CD14-positive monocyte (primary cell): ENCODE measurements at regions not wholly inside any gene's neighbourhood (a gene's known extent, or its start where the extent isn't known, plus 50 kb on each side); places are given as distances from the start of the nearest gene placed in this dataset.

Experiments
- DNase-seq, 3 donors: peaks; one replicate each; pipeline ENCODE4 v3.0.0-alpha.2; 2011 to 2022
- H2AFZ ChIP-seq: 2 replicates; pipeline ENCODE4 v1.6.0; 2012; ENCODE audit warnings: mild to moderate bottlenecking, low read depth, low read length, inconsistent platforms; ENCODE audit not compliant: insufficient read depth, poor library complexity, severe bottlenecking
- H3K27ac ChIP-seq, 2 donors: 1 replicate in 1 of 2; 2 replicates in 1 of 2; pipeline ENCODE4 v1.5.1; 2012 to 2013; ENCODE audit warnings: low read length in 2 of 2, control low read depth in 1 of 2, inconsistent platforms in 1 of 2, low read depth in 1 of 2, mild to moderate bottlenecking in 1 of 2
- H3K27me3 ChIP-seq, 2 donors: one replicate each; pipeline versions ENCODE4 v1.6.0 to v1.6.1; 2011 to 2013; ENCODE audit warnings: low read length in 2 of 2; ENCODE audit not compliant: control insufficient read depth in 2 of 2, insufficient read depth in 2 of 2
- H3K36me3 ChIP-seq, 2 donors: replicated peaks in 1 of 2; 1 replicate in 1 of 2; 2 replicates in 1 of 2; pipeline versions ENCODE4 v1.5.1 to v1.6.1; 2012 to 2013; ENCODE audit warnings: low read length in 2 of 2, control low read depth in 1 of 2, inconsistent platforms in 1 of 2, mild to moderate bottlenecking in 1 of 2; ENCODE audit not compliant: insufficient read depth in 2 of 2, control insufficient read depth in 1 of 2
- H3K4me1 ChIP-seq, 2 donors: 1 replicate in 1 of 2; 2 replicates in 1 of 2; pipeline versions ENCODE4 v1.5.1 to v1.6.1; 2012 to 2013; ENCODE audit warnings: low read length in 2 of 2, control low read depth in 1 of 2, inconsistent platforms in 1 of 2, mild to moderate bottlenecking in 1 of 2, moderate library complexity in 1 of 2; ENCODE audit not compliant: insufficient read depth in 2 of 2, control insufficient read depth in 1 of 2
- H3K4me2 ChIP-seq: replicated peaks from 2 replicates; pipeline ENCODE3; 2012; ENCODE audit warnings: low read length, moderate library complexity, mild to moderate bottlenecking; ENCODE audit not compliant: poor library complexity, severe bottlenecking; ENCODE audit errors: extremely low read depth
- H3K4me3 ChIP-seq, 3 experiments: fragments of 200-600 bp in 1 of 3; sonication (generic) in 1 of 3; replicated peaks in 1 of 3; 1 replicate in 2 of 3; 2 replicates in 1 of 3; pipeline ENCODE4 v1.5.1; 2011 to 2013; ENCODE audit warnings: low read length in 3 of 3, mild to moderate bottlenecking in 3 of 3, control low read depth in 2 of 3, low read depth in 2 of 3, inconsistent platforms in 1 of 3, moderate library complexity in 1 of 3
- H3K79me2 ChIP-seq: 2 replicates; pipeline ENCODE4 v1.6.0; 2012; ENCODE audit warnings: mild to moderate bottlenecking, control low read depth, inconsistent platforms, low read length, moderate library complexity; ENCODE audit not compliant: insufficient read depth
- H3K9ac ChIP-seq: 2 replicates; pipeline ENCODE4 v1.6.0; 2017; ENCODE audit warnings: low read length, mild to moderate bottlenecking; ENCODE audit not compliant: insufficient read depth, poor library complexity, severe bottlenecking
- H3K9me3 ChIP-seq, 2 donors: replicated peaks in 1 of 2; 1 replicate in 1 of 2; 2 replicates in 1 of 2; pipeline versions ENCODE4 v1.5.1 to v1.6.1; 2012 to 2013; ENCODE audit warnings: low read length in 2 of 2, control low read depth in 1 of 2; ENCODE audit not compliant: control insufficient read depth in 1 of 2, insufficient read depth in 1 of 2
- H4K20me1 ChIP-seq: 2 replicates; pipeline ENCODE4 v1.6.0; 2012; ENCODE audit warnings: mild to moderate bottlenecking, low read length, control low read depth, moderate library complexity; ENCODE audit not compliant: insufficient read depth
- H3K27ac Mint-ChIP-seq, 7 donors: one replicate each; pipeline ENCODE4 v1.8.0; 2020; ENCODE audit warnings: mild to moderate bottlenecking in 7 of 7, mixed read lengths in 7 of 7, moderate library complexity in 6 of 7, inconsistent platforms in 2 of 7
- H3K27me3 Mint-ChIP-seq, 3 donors: one replicate each; pipeline ENCODE4 v1.8.0; 2021 to 2022; ENCODE audit warnings: low read depth in 3 of 3, mild to moderate bottlenecking in 3 of 3, mixed read lengths in 3 of 3, moderate library complexity in 3 of 3, inconsistent platforms in 1 of 3
- H3K36me3 Mint-ChIP-seq, 2 donors: one replicate each; pipeline ENCODE4 v1.8.0; 2020; ENCODE audit warnings: mixed read lengths in 2 of 2, inconsistent platforms in 1 of 2, mild to moderate bottlenecking in 1 of 2
- H3K4me1 Mint-ChIP-seq: one replicate; pipeline ENCODE4 v1.8.0; 2020; ENCODE audit warnings: mild to moderate bottlenecking, mixed read lengths
- H3K4me3 Mint-ChIP-seq, 2 donors: one replicate each; pipeline ENCODE4 v1.8.0; 2020; ENCODE audit warnings: mild to moderate bottlenecking in 2 of 2, mixed read lengths in 2 of 2, moderate library complexity in 1 of 2
- H3K9me3 Mint-ChIP-seq, 7 donors: one replicate each; pipeline ENCODE4 v1.8.0; 2020 to 2022; ENCODE audit warnings: mixed read lengths in 7 of 7, mild to moderate bottlenecking in 6 of 7, moderate library complexity in 6 of 7, inconsistent platforms in 2 of 7
- CTCF ChIP-seq: fragments of 200-600 bp; IDR thresholded peaks from one replicate; pipeline ENCODE4 v1.8.0; 2022; ENCODE audit warnings: antibody characterized with exemption, mild to moderate bottlenecking
- WGBS: methylation state at CpG from one replicate; pipeline ENCODE4 v1.1.5; 2013; ENCODE audit warnings: missing lambda C conversion rate; ENCODE audit not compliant: insufficient coverage; 5-methylcytosine and 5-hydroxymethylcytosine counted together
- intact Hi-C, 2 donors: fragments of 100-400 bp; cut with micrococcal nuclease; formaldehyde crosslinking; loops; one replicate each; pipeline versions ENCODE4 v1.15.0 to v1.15.1; 2023

- H3K4me3 Mint-ChIP-seq, result no peak overlapping the region
- no peak for TF ChIP-seq CTCF
These were observed 171.6 kb upstream of the PIEZO2 start for GRCh38 chr18:11320986-11321385.

GRCh38 chr18:11316546-11316945 lies 167.2 kb upstream of the PIEZO2 start:
- H3K4me3 Mint-ChIP-seq, result no peak overlapping the region
- Histone ChIP-seq H2AFZ (no peak overlapping the region), H3K79me2 (no peaks in the 10 kb centered on the region), H3K9me3 (no peaks in the 10 kb centered on the region), H3K9ac (no peak overlapping the region), H3K36me3 (no peaks in the 10 kb centered on the region), H3K4me1 (no peaks in the 10 kb centered on the region), H3K27me3 (no peaks in the 10 kb centered on the region), H3K4me3 (no peak overlapping the region), H3K4me2 (no peak overlapping the region), H3K27ac (no peak overlapping the region), H4K20me1 (no peaks in the 10 kb centered on the region)
- intact Hi-C loops, result no loop called here
- DNase-seq, result no peak
- peaks cover 0 to 2% (median 0%) of the 10 kb centered on the region in 7 donors for H3K9me3 Mint-ChIP-seq
- no peaks in the 10 kb centered on the region for H3K36me3 Mint-ChIP-seq
- no peak for TF ChIP-seq CTCF
- peaks cover 0 to 5% (median 4%) of the 10 kb centered on the region in 3 donors for H3K27me3 Mint-ChIP-seq
- no peak overlapping the region for H3K27ac Mint-ChIP-seq
- H3K4me1 Mint-ChIP-seq, result peaks cover 4% of the 10 kb centered on the region

More at GRCh38 chr18:11320986-11321385, 171.6 kb upstream of the PIEZO2 start:
- Mint-ChIP-seq H3K27me3 (peaks cover 0 to 5% (median 4%) of the 10 kb centered on the region in 3 donors), H3K9me3 (peaks cover 0 to 4% (median 0%) of the 10 kb centered on the region in 7 donors), H3K36me3 (no peaks in the 10 kb centered on the region), H3K4me1 (peaks cover 12% of the 10 kb centered on the region), H3K27ac (no peak overlapping the region)
- no peaks in the 10 kb centered on the region for H3K36me3 ChIP-seq
- no peak overlapping the region for H3K4me2 ChIP-seq
- intact Hi-C loops, result no loop called here
- no peaks in the 10 kb centered on the region for H4K20me1 ChIP-seq
- no peak overlapping the region for H3K27ac ChIP-seq
- no peaks in the 10 kb centered on the region for H3K4me1 ChIP-seq
- no peaks in the 10 kb centered on the region for H3K9me3 ChIP-seq
- no CpG with 5 or more reads among the region's 11 CpGs for WGBS
- H3K79me2 ChIP-seq, result no peaks in the 10 kb centered on the region
- no peak overlapping the region for H3K4me3 ChIP-seq
- H2AFZ ChIP-seq, result no peak overlapping the region
- H3K9ac ChIP-seq, result no peak overlapping the region
- no peak for DNase-seq
- no peaks in the 10 kb centered on the region for H3K27me3 ChIP-seq
